ENCODE measurements at regions not wholly inside any gene's neighbourhood (a gene's known extent, or its start where the extent isn't known, plus 50 kb on each side); places are given as distances from the start of the nearest gene placed in this dataset.

DNA sequence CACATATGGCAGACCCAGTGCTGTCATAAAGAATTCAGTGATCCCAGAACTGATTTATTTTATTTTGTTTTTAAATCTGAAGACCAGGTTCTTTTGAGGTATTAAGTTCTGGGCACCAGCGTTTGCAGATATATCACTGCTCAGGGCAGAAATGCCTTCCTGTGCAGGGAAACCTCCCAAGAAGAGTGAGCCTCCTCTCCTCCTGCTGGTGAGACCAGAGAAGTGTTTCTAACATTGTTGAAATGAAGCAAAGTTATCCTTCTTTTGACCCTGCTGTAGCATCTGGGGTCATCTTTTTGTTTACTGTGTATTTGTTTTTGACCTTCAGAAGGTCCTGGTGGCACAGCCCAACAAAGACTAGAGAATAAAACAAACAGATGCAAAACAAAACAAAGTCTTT, 94.0 kb downstream of the AQP4 start:
- no peak for DNase-seq (ENCODE audit: low read depth in 2 of 2)
- Histone ChIP-seq H2AFZ (ENCODE audit: low read length) (no peak overlapping the region), H3K4me1 (ENCODE audit: control insufficient read depth, extremely low read depth, insufficient read depth, low read length) (no peaks in the 10 kb centered on the region), H3K36me3 (ENCODE audit: control insufficient read depth, insufficient read depth, low read length) (no peaks in the 10 kb centered on the region), H3K9me3 (ENCODE audit: control insufficient read depth, insufficient read depth, low read depth, low read length) (no peaks in the 10 kb centered on the region), H3K27ac (ENCODE audit: insufficient read depth, low read length) (no peak overlapping the region), H3K4me3 (replicated peaks in 1 of 4; ENCODE audit: control extremely low read depth in 1 of 4, insufficient read depth in 1 of 4, low read depth in 3 of 4, low read length in 4 of 4) (no peak overlapping the region), H3K79me2 (ENCODE audit: control insufficient read depth, insufficient read depth, low read length) (no peaks in the 10 kb centered on the region), H3K27me3 (ENCODE audit: control insufficient read depth, insufficient read depth, low read length) (no peaks in the 10 kb centered on the region), H3K4me2 (ENCODE audit: extremely low read depth, insufficient read depth, low read length) (no peak overlapping the region), H4K20me1 (ENCODE audit: control insufficient read depth, extremely low read depth, insufficient read depth, low read length) (no peaks in the 10 kb centered on the region), H3K9ac (ENCODE audit: insufficient read depth, low read length) (no peak overlapping the region)
- TF ChIP-seq CTCF (conservative IDR thresholded peaks at IDR 0.05 in 1 of 2, IDR thresholded peaks at IDR 0.05 in 1 of 2; ENCODE audit: low read depth in 1 of 2, low read length in 2 of 2) (peak in 1 of 2 donors; percentile 8), EZH2 (IDR thresholded peaks at IDR 0.05; ENCODE audit: low read length, missing control alignments) (no peak)

DNA sequence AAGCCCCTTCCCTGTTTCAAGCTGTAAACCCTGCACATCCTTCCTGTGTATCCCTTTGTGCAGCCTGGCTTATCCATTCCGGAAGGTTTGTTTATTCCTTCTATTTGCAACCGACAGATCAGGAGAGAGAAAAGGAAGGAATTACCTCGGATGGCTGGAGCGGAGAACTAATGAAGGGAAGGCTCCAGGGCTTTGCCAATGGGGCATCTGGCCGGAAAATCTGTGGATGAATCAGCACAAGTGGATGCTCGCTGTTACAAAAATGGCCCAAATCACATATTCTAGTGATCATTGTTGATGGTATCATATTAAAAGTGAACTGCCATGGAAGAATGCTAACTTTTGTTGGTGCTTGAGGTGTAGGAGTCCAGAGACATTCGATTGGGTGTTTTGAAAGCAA, 97.1 kb downstream of the AQP4 start:
- Histone ChIP-seq H3K27me3 (ENCODE audit: control insufficient read depth, insufficient read depth, low read length) (no peaks in the 10 kb centered on the region), H3K4me2 (ENCODE audit: extremely low read depth, insufficient read depth, low read length) (no peak overlapping the region), H3K9ac (ENCODE audit: insufficient read depth, low read length) (no peak overlapping the region), H3K36me3 (ENCODE audit: control insufficient read depth, insufficient read depth, low read length) (no peaks in the 10 kb centered on the region), H3K9me3 (ENCODE audit: control insufficient read depth, insufficient read depth, low read depth, low read length) (no peaks in the 10 kb centered on the region), H3K79me2 (ENCODE audit: control insufficient read depth, insufficient read depth, low read length) (no peaks in the 10 kb centered on the region), H3K27ac (ENCODE audit: insufficient read depth, low read length) (no peak overlapping the region), H4K20me1 (ENCODE audit: control insufficient read depth, extremely low read depth, insufficient read depth, low read length) (no peaks in the 10 kb centered on the region), H3K4me3 (replicated peaks in 1 of 4; ENCODE audit: control extremely low read depth in 1 of 4, insufficient read depth in 1 of 4, low read depth in 3 of 4, low read length in 4 of 4) (no peak overlapping the region), H2AFZ (ENCODE audit: low read length) (no peak overlapping the region), H3K4me1 (ENCODE audit: control insufficient read depth, extremely low read depth, insufficient read depth, low read length) (no peaks in the 10 kb centered on the region)
- no peak for DNase-seq (ENCODE audit: low read depth in 2 of 2)
- no peak for TF ChIP-seq EZH2 (IDR thresholded peaks at IDR 0.05; ENCODE audit: low read length, missing control alignments)
- no peak for TF ChIP-seq CTCF (conservative IDR thresholded peaks at IDR 0.05 in 1 of 2, IDR thresholded peaks at IDR 0.05 in 1 of 2; ENCODE audit: low read depth in 1 of 2, low read length in 2 of 2)

GRCh38 chr18:26765498-26765897, 100.0 kb downstream of the AQP4 start:
- H3K27ac ChIP-seq (ENCODE audit: insufficient read depth, low read length), result no peak overlapping the region
- DNase-seq (ENCODE audit: low read depth in 2 of 2), result no peak
- no peaks in the 10 kb centered on the region for H3K79me2 ChIP-seq (ENCODE audit: control insufficient read depth, insufficient read depth, low read length)
- no peaks in the 10 kb centered on the region for H3K4me1 ChIP-seq (ENCODE audit: control insufficient read depth, extremely low read depth, insufficient read depth, low read length)
- H4K20me1 ChIP-seq (ENCODE audit: control insufficient read depth, extremely low read depth, insufficient read depth, low read length), result no peaks in the 10 kb centered on the region
- H3K9me3 ChIP-seq (ENCODE audit: control insufficient read depth, insufficient read depth, low read depth, low read length), result no peaks in the 10 kb centered on the region
- H3K36me3 ChIP-seq (ENCODE audit: control insufficient read depth, insufficient read depth, low read length), result no peaks in the 10 kb centered on the region
- H3K4me3 ChIP-seq (replicated peaks in 1 of 4; ENCODE audit: control extremely low read depth in 1 of 4, insufficient read depth in 1 of 4, low read depth in 3 of 4, low read length in 4 of 4), result no peak overlapping the region
- H3K9ac ChIP-seq (ENCODE audit: insufficient read depth, low read length), result no peak overlapping the region
- no peaks in the 10 kb centered on the region for H3K27me3 ChIP-seq (ENCODE audit: control insufficient read depth, insufficient read depth, low read length)
- TF ChIP-seq EZH2 (IDR thresholded peaks at IDR 0.05; ENCODE audit: low read length, missing control alignments) (no peak), CTCF (conservative IDR thresholded peaks at IDR 0.05 in 1 of 2, IDR thresholded peaks at IDR 0.05 in 1 of 2; ENCODE audit: low read depth in 1 of 2, low read length in 2 of 2) (no peak)
- no peak overlapping the region for H2AFZ ChIP-seq (ENCODE audit: low read length)
- H3K4me2 ChIP-seq (ENCODE audit: extremely low read depth, insufficient read depth, low read length), result no peak overlapping the region

Data from fibroblast of lung (primary cell).